Stimulated activated CD4-positive, alpha-beta T cell treated with anti-CD3 and anti-CD28 coated beads, Interleukin-1b, Interleukin-23, amount 100 ng/mL, for 4 hours (primary cell): ENCODE measurements at regions not wholly inside any gene's neighbourhood (a gene's known extent, or its start where the extent isn't known, plus 50 kb on each side); places are given as distances from the start of the nearest gene placed in this dataset.
A peak's percentile ranks its signal among the peaks of the same experiment; 100 is the strongest.

Source experiments
- DNase-seq, 2 donors: peaks; one replicate each; pipeline ENCODE4 v3.0.0-alpha.2; 2020; ENCODE audit warnings: low read depth in 2 of 2

DNA sequence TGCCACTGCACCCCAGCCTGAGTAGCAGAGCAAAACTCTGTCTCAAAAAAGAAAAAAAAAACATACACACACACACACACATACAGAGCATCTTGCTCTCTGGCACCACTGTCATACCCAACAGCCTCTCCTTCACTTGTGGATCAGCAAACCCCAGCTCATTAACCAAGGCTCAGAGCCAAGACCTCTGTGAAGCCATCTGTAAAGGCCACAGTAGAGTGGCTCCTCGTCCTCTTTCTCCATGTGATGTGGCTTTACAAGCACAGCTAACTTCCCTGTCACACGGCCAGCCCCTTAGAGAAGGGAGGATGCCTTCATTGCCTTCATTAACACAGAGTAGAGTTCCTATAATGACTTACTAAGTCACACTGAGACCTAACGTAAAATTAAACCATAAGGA is 62.7 kb upstream of the LSM14A start:
- DNase-seq: no peak

DNA sequence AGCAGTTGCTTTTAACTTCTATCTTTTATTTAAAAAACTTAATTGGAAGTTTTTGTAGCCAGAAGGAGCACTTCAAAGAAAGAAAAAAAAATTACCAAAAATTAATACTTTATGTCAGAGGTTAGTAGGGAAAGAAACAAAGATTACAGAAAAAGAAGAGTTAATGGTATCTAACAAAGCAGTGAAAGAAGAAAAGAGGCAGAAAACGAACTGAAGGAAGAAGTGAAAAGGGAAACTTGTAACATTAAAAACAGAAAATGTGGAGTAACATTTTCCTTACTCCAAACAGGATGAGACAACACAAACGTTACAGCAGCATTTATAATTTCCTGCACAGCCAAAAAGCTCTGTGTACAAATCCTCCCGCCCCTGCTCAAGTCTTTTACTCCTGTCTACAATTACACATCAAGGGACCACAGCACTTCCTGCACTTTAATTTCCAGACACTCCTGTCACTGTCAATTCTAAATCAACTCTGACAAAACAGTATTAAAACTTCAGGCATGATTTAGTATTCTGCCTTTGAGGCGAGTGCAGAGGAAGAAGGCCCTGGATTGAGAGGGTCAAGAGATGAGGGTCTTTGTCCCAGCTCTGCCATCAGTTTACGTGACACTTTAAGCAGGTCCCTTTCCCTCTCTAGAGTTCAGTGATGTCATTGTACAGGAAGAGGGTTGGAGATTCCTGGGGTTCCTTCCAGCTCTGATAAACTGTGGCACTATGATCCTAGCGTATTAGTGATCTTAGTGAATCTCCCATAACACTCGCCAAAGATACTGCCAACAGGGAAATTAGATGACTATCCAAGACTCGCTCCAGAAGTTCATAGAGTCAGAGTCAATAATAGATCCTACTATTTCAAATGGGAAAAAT is 53.2 kb upstream of the LSM14A start:
- DNase-seq: no peak

DNA sequence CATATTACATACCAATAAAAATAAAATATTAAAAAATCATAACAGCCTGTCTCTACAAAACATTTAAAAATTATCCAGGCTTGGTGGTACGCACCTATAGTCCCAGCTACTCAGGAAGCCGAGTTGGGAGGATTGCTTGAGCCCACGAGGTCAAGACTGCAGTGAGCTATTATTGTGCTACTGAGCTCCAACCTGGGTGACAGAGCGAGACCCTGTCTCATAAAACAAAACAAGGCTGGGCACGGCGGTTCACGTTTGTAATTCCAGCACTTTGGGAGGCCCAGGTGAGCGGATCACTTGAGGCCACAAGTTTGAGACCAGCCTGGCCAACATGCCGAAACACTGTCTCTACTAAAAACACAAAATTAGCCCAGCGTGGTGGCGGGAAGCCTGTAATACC is 52.2 kb upstream of the LSM14A start:
- DNase-seq: no peak

DNA sequence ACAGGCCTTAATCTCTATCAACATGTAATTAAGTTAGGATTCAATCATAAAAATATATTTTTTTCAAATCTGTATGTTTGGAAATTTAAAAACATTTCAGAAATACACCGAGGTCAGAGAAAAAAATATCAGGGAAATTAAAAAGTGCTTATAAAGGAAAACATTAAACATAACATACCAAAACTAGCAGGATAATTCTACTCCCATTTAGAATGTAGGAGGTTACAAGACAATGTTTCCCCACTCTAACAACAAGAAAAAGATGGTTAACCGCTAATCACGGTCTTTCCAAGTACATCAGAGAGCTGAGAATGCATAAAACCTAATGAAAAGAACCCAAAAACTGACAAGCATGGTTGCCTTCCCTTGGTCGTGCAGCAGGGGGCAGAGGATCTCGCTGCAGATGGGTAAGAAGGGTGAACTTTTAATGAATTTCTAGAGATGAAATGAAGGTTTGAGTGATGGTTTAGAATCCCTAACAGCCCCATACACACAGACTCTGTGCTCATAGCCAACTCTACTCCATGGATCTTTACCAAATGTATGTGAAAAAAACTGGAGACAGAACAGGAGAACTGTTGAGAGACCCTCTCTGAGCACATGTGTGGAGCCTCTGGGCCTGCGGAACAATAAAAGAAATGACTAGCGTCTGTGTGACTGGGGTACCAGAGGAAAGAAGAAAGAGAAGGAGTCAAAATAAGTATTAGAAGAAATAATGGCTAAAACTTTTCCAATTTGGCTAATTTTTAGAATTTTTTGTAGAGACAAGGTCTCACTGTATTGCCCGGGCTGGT is 51.3 kb upstream of the LSM14A start:
- peak; percentile 30 to 47 for DNase-seq
